ENCODE measurements at regions not wholly inside any gene's neighbourhood (a gene's known extent, or its start where the extent isn't known, plus 50 kb on each side); places are given as distances from the start of the nearest gene placed in this dataset.
"Not testable (repeated sequence)": the region's sequence is repeated elsewhere in the genome, so short reads cannot be mapped to it uniquely, and the experiment has no call there.

- no peak overlapping the region for H3K4me3 ChIP-seq (ENCODE audit: low read depth, low read length, poor library complexity, severe bottlenecking)
- intact Hi-C loops (cut with micrococcal nuclease; ENCODE audit: unreplicated experiment): no loop called here
- no peaks in the 10 kb centered on the region for H3K36me3 ChIP-seq (ENCODE audit: insufficient read depth, low read length, poor library complexity, severe bottlenecking)
- BruUV-seq (replicated peaks): no TSS peak
- no peaks in the 10 kb centered on the region for H3K9me3 ChIP-seq (ENCODE audit: low read depth, low read length, poor library complexity, severe bottlenecking)
- TF ChIP-seq CTCF (conservative IDR thresholded peaks at IDR 0.05; ENCODE audit: low read depth, low read length) (no peak), EZH2 (IDR thresholded peaks at IDR 0.05; ENCODE audit: borderline replicate concordance, low read depth, low read length, poor library complexity, severe bottlenecking) (no peak)
- CTCF ChIA-PET: no interaction called here
- DNase-seq (ENCODE audit: low spot score): no peak
- peaks cover 9% of the 10 kb centered on the region for H3K27me3 ChIP-seq (replicated peaks; ENCODE audit: insufficient read depth, low read depth, low read length, poor library complexity)
- no peak overlapping the region for H3K27ac ChIP-seq (ENCODE audit: low read depth, low read length, poor library complexity, severe bottlenecking)
- no peaks in the 10 kb centered on the region for H3K4me1 ChIP-seq (ENCODE audit: insufficient read depth, low read length, poor library complexity, severe bottlenecking)
- POLR2A ChIA-PET (ENCODE audit: low non-redundant PET): no interaction called here
These were observed 64.6 kb upstream of the PRR23C start for GRCh38 chr3:139109271-139109670.

DNA sequence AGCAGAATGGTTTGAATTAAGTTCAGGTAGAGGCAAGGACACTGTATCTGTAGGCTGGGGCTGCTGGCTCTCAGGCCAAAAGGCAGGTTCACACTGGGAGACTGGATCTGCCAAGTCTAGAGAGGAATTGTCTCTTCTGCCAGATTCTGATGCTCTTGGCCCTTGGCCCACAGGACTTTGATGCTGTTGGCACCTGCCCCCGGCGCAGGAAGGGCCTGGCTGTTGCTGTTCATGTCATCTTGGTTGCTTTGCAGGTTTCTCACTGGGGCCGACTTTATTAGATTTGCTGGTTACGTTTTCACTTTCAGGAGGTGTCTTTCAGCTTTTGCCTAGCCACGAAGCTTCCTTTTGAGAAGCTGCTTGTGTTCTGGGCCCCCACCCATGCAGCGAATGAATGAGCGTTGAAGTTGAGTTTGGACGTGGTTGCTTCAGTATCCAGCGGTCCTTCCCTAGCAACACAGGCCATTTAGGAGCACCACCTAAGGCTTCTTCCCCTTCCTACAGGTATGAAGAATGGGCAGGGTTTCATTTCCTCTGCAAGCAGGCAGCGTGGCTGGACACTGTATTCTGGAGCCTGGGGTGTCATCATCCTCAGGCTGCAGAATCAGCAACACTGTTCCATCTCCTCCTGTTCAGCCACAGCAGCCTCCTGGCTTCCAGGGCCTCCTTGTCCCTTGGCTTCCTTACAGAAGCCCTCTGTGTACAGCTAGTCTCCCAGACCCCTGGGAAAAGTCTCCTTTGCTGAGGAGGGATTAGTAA, 65.6 kb upstream of the PRR23C start:
- TF ChIP-seq CTCF (conservative IDR thresholded peaks at IDR 0.05; ENCODE audit: low read depth, low read length): no peak
- no peak for TF ChIP-seq EZH2 (IDR thresholded peaks at IDR 0.05; ENCODE audit: borderline replicate concordance, low read depth, low read length, poor library complexity, severe bottlenecking)
- Histone ChIP-seq H3K4me3 (ENCODE audit: low read depth, low read length, poor library complexity, severe bottlenecking) (no peak overlapping the region), H3K9me3 (ENCODE audit: low read depth, low read length, poor library complexity, severe bottlenecking) (no peaks in the 10 kb centered on the region), H3K36me3 (ENCODE audit: insufficient read depth, low read length, poor library complexity, severe bottlenecking) (no peaks in the 10 kb centered on the region), H3K27me3 (replicated peaks; ENCODE audit: insufficient read depth, low read depth, low read length, poor library complexity) (peaks cover 9% of the 10 kb centered on the region), H3K27ac (ENCODE audit: low read depth, low read length, poor library complexity, severe bottlenecking) (no peak overlapping the region), H3K4me1 (ENCODE audit: insufficient read depth, low read length, poor library complexity, severe bottlenecking) (no peaks in the 10 kb centered on the region)
- DNase-seq (ENCODE audit: low spot score): no peak
- BruUV-seq (replicated peaks): no TSS peak
- ChIA-PET POLR2A (ENCODE audit: low non-redundant PET) (no interaction called here), CTCF (interaction anchor here (0.6 to 0.7 kb wide), 2 partner anchors 11 to 246 kb away, joined by 3 read pairs; no protein-coding TSS in a partner anchor)
- intact Hi-C loops (cut with micrococcal nuclease; ENCODE audit: unreplicated experiment): loop anchor here (2.0 kb wide), 1 partner anchor 219 kb away; no protein-coding TSS in a partner anchor

GRCh38 chr3:139110929-139111328, 66.2 kb upstream of the PRR23C start:
- H3K27ac ChIP-seq (ENCODE audit: low read depth, low read length, poor library complexity, severe bottlenecking); POLR2A ChIA-PET (ENCODE audit: low non-redundant PET); DNase-seq (ENCODE audit: low spot score); H3K36me3 ChIP-seq (ENCODE audit: insufficient read depth, low read length, poor library complexity, severe bottlenecking); H3K4me3 ChIP-seq (ENCODE audit: low read depth, low read length, poor library complexity, severe bottlenecking); H3K27me3 ChIP-seq (replicated peaks; ENCODE audit: insufficient read depth, low read depth, low read length, poor library complexity); H3K4me1 ChIP-seq (ENCODE audit: insufficient read depth, low read length, poor library complexity, severe bottlenecking); H3K9me3 ChIP-seq (ENCODE audit: low read depth, low read length, poor library complexity, severe bottlenecking); BruUV-seq (replicated peaks): not testable (repeated sequence)
- CTCF ChIA-PET: interaction anchor here (0.6 to 2.6 kb wide), 4 partner anchors 10 to 247 kb away, joined by 3 to 18 read pairs (median 4); no protein-coding TSS in a partner anchor
- intact Hi-C loops (cut with micrococcal nuclease; ENCODE audit: unreplicated experiment): loop anchor here (2.0 kb wide), 1 partner anchor 218 kb away; no protein-coding TSS in a partner anchor

Measured in A673 (cell line).